Fibroblast of lung (primary cell): ENCODE measurements at regions not wholly inside any gene's neighbourhood (a gene's known extent, or its start where the extent isn't known, plus 50 kb on each side); places are given as distances from the start of the nearest gene placed in this dataset.

Experiments
- EZH2 ChIP-seq: IDR thresholded peaks from 2 replicates; pipeline ENCODE4 v1.5.1; 2012; ENCODE audit warnings: low read length, control low read depth, mild to moderate bottlenecking; ENCODE audit errors: missing control alignments
- TF ChIP-seq, protein P1 (sequence below), 2 donors: IDR thresholded peaks in 1 of 2; conservative IDR thresholded peaks in 1 of 2; 1 replicate in 1 of 2; 2 replicates in 1 of 2; pipeline ENCODE4 v1.5.1; 2011 to 2012; ENCODE audit warnings: low read length in 2 of 2, control low read depth in 1 of 2, inconsistent platforms in 1 of 2, low read depth in 1 of 2, mild to moderate bottlenecking in 1 of 2

DNA sequence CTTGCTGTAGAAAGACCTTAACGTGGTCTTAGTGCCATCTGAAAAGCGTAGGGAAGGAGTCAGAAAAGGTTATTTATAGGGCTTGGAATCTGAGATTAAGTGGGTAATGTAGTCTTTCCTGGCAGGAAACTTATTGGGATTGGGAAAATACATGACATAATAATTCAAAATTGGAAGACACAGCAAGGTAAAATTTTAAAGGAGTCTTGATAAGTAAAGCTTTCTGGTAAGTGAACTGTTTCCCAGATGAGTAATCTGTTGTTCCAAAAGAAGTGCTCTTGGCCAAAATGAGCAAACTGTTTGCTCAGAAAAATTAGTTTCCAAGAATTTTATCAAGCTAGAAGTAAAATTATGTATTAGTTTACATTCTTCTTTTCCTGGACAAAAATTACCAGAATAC, 149.3 kb upstream of the TMTC2 start:
- TF ChIP-seq, protein P1, sequence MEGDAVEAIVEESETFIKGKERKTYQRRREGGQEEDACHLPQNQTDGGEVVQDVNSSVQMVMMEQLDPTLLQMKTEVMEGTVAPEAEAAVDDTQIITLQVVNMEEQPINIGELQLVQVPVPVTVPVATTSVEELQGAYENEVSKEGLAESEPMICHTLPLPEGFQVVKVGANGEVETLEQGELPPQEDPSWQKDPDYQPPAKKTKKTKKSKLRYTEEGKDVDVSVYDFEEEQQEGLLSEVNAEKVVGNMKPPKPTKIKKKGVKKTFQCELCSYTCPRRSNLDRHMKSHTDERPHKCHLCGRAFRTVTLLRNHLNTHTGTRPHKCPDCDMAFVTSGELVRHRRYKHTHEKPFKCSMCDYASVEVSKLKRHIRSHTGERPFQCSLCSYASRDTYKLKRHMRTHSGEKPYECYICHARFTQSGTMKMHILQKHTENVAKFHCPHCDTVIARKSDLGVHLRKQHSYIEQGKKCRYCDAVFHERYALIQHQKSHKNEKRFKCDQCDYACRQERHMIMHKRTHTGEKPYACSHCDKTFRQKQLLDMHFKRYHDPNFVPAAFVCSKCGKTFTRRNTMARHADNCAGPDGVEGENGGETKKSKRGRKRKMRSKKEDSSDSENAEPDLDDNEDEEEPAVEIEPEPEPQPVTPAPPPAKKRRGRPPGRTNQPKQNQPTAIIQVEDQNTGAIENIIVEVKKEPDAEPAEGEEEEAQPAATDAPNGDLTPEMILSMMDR (conservative IDR thresholded peaks at IDR 0.05 in 1 of 2, IDR thresholded peaks at IDR 0.05 in 1 of 2; ENCODE audit: low read depth in 1 of 2, low read length in 2 of 2): no peak
- TF ChIP-seq EZH2: no peak
